ENCODE measurements at regions not wholly inside any gene's neighbourhood (a gene's known extent, or its start where the extent isn't known, plus 50 kb on each side); places are given as distances from the start of the nearest gene placed in this dataset.
"Not testable (repeated sequence)": the region's sequence is repeated elsewhere in the genome, so short reads cannot be mapped to it uniquely, and the experiment has no call there.

- H3K9me3 ChIP-seq (ENCODE audit: control insufficient read depth in 2 of 2, low read length in 2 of 2): no peaks in the 10 kb centered on the region
- H3K27me3 ChIP-seq (ENCODE audit: control insufficient read depth in 1 of 2, insufficient read depth in 2 of 2, low read length in 2 of 2): no peaks in the 10 kb centered on the region
- no peak overlapping the region for H3K27ac ChIP-seq (ENCODE audit: low read length)
- no peaks in the 10 kb centered on the region for H3K4me1 ChIP-seq (ENCODE audit: control insufficient read depth, insufficient read depth, low read length)
- no peak overlapping the region for H3K9ac ChIP-seq (ENCODE audit: low read length in 2 of 2)
- no peak overlapping the region for H3K4me3 ChIP-seq (ENCODE audit: low read length in 2 of 2)
- H3K36me3 ChIP-seq (ENCODE audit: control insufficient read depth in 2 of 2, insufficient read depth in 2 of 2, low read length in 2 of 2): no peaks in the 10 kb centered on the region
These were observed 317.8 kb downstream of the SH2D4B start for GRCh38 chr10:80855348-80855971.

GRCh38 chr10:80856186-80856585 is 318.5 kb downstream of the SH2D4B start:
- no peaks in the 10 kb centered on the region for H3K4me1 ChIP-seq (ENCODE audit: control insufficient read depth, insufficient read depth, low read length)
- no peak overlapping the region for H3K27ac ChIP-seq (ENCODE audit: low read length)
- H3K27me3 ChIP-seq (ENCODE audit: control insufficient read depth in 1 of 2, insufficient read depth in 2 of 2, low read length in 2 of 2): no peaks in the 10 kb centered on the region
- H3K4me3 ChIP-seq (ENCODE audit: low read length in 2 of 2): no peak overlapping the region
- H3K9me3 ChIP-seq (ENCODE audit: control insufficient read depth in 2 of 2, low read length in 2 of 2): no peaks in the 10 kb centered on the region
- no peaks in the 10 kb centered on the region for H3K36me3 ChIP-seq (ENCODE audit: control insufficient read depth in 2 of 2, insufficient read depth in 2 of 2, low read length in 2 of 2)
- no peak overlapping the region for H3K9ac ChIP-seq (ENCODE audit: low read length in 2 of 2)

- not testable (repeated sequence) for H3K9me3 ChIP-seq (ENCODE audit: control insufficient read depth in 2 of 2, low read length in 2 of 2); H3K27me3 ChIP-seq (ENCODE audit: control insufficient read depth in 1 of 2, insufficient read depth in 2 of 2, low read length in 2 of 2); H3K9ac ChIP-seq (ENCODE audit: low read length in 2 of 2); H3K4me3 ChIP-seq (ENCODE audit: low read length in 2 of 2); H3K4me1 ChIP-seq (ENCODE audit: control insufficient read depth, insufficient read depth, low read length); H3K36me3 ChIP-seq (ENCODE audit: control insufficient read depth in 2 of 2, insufficient read depth in 2 of 2, low read length in 2 of 2); H3K27ac ChIP-seq (ENCODE audit: low read length)
These were observed 321.6 kb downstream of the SH2D4B start for GRCh38 chr10:80859279-80859678.

GRCh38 chr10:80860719-80861118 is 323.0 kb downstream of the SH2D4B start:
- H3K9ac ChIP-seq (ENCODE audit: low read length in 2 of 2): no peak overlapping the region
- no peaks in the 10 kb centered on the region for H3K27me3 ChIP-seq (ENCODE audit: control insufficient read depth in 1 of 2, insufficient read depth in 2 of 2, low read length in 2 of 2)
- no peak overlapping the region for H3K27ac ChIP-seq (ENCODE audit: low read length)
- H3K9me3 ChIP-seq (ENCODE audit: control insufficient read depth in 2 of 2, low read length in 2 of 2): no peaks in the 10 kb centered on the region
- no peaks in the 10 kb centered on the region for H3K36me3 ChIP-seq (ENCODE audit: control insufficient read depth in 2 of 2, insufficient read depth in 2 of 2, low read length in 2 of 2)
- no peaks in the 10 kb centered on the region for H3K4me1 ChIP-seq (ENCODE audit: control insufficient read depth, insufficient read depth, low read length)
- no peak overlapping the region for H3K4me3 ChIP-seq (ENCODE audit: low read length in 2 of 2)

GRCh38 chr10:80861882-80862281 is 324.2 kb downstream of the SH2D4B start:
- Histone ChIP-seq H3K27ac (ENCODE audit: low read length) (no peak overlapping the region), H3K36me3 (ENCODE audit: control insufficient read depth in 2 of 2, insufficient read depth in 2 of 2, low read length in 2 of 2) (no peaks in the 10 kb centered on the region), H3K27me3 (ENCODE audit: control insufficient read depth in 1 of 2, insufficient read depth in 2 of 2, low read length in 2 of 2) (no peaks in the 10 kb centered on the region), H3K4me3 (ENCODE audit: low read length in 2 of 2) (no peak overlapping the region), H3K4me1 (ENCODE audit: control insufficient read depth, insufficient read depth, low read length) (no peaks in the 10 kb centered on the region), H3K9ac (ENCODE audit: low read length in 2 of 2) (no peak overlapping the region), H3K9me3 (ENCODE audit: control insufficient read depth in 2 of 2, low read length in 2 of 2) (no peaks in the 10 kb centered on the region)

- no peak overlapping the region for H3K9ac ChIP-seq (ENCODE audit: low read length in 2 of 2)
These were observed 332.6 kb downstream of the SH2D4B start for GRCh38 chr10:80870282-80870681.

GRCh38 chr10:80871083-80871482 is 333.4 kb downstream of the SH2D4B start:
- Histone ChIP-seq H3K9me3 (ENCODE audit: control insufficient read depth in 2 of 2, low read length in 2 of 2) (no peaks in the 10 kb centered on the region), H3K36me3 (ENCODE audit: control insufficient read depth in 2 of 2, insufficient read depth in 2 of 2, low read length in 2 of 2) (no peaks in the 10 kb centered on the region), H3K4me3 (ENCODE audit: low read length in 2 of 2) (no peak overlapping the region), H3K4me1 (ENCODE audit: control insufficient read depth, insufficient read depth, low read length) (no peaks in the 10 kb centered on the region), H3K27ac (ENCODE audit: low read length) (no peak overlapping the region), H3K27me3 (ENCODE audit: control insufficient read depth in 1 of 2, insufficient read depth in 2 of 2, low read length in 2 of 2) (no peaks in the 10 kb centered on the region), H3K9ac (ENCODE audit: low read length in 2 of 2) (no peak overlapping the region)

More at GRCh38 chr10:80870282-80870681, 332.6 kb downstream of the SH2D4B start:
- no peaks in the 10 kb centered on the region for H3K36me3 ChIP-seq (ENCODE audit: control insufficient read depth in 2 of 2, insufficient read depth in 2 of 2, low read length in 2 of 2)
- H3K27ac ChIP-seq (ENCODE audit: low read length): no peak overlapping the region
- no peaks in the 10 kb centered on the region for H3K4me1 ChIP-seq (ENCODE audit: control insufficient read depth, insufficient read depth, low read length)
- no peak overlapping the region for H3K4me3 ChIP-seq (ENCODE audit: low read length in 2 of 2)
- H3K9me3 ChIP-seq (ENCODE audit: control insufficient read depth in 2 of 2, low read length in 2 of 2): no peaks in the 10 kb centered on the region
- no peaks in the 10 kb centered on the region for H3K27me3 ChIP-seq (ENCODE audit: control insufficient read depth in 1 of 2, insufficient read depth in 2 of 2, low read length in 2 of 2)

GRCh38 chr10:80878330-80878729 is 340.6 kb downstream of the SH2D4B start:
- no peak overlapping the region for H3K27ac ChIP-seq (ENCODE audit: low read length)
- no peak overlapping the region for H3K4me3 ChIP-seq (ENCODE audit: low read length in 2 of 2)
- no peaks in the 10 kb centered on the region for H3K4me1 ChIP-seq (ENCODE audit: control insufficient read depth, insufficient read depth, low read length)
- no peaks in the 10 kb centered on the region for H3K27me3 ChIP-seq (ENCODE audit: control insufficient read depth in 1 of 2, insufficient read depth in 2 of 2, low read length in 2 of 2)
- H3K9ac ChIP-seq (ENCODE audit: low read length in 2 of 2): no peak overlapping the region
- H3K9me3 ChIP-seq (ENCODE audit: control insufficient read depth in 2 of 2, low read length in 2 of 2): no peaks in the 10 kb centered on the region
- no peaks in the 10 kb centered on the region for H3K36me3 ChIP-seq (ENCODE audit: control insufficient read depth in 2 of 2, insufficient read depth in 2 of 2, low read length in 2 of 2)

- H3K27ac ChIP-seq (ENCODE audit: low read length): no peak overlapping the region
- no peaks in the 10 kb centered on the region for H3K4me1 ChIP-seq (ENCODE audit: control insufficient read depth, insufficient read depth, low read length)
- no peak overlapping the region for H3K4me3 ChIP-seq (ENCODE audit: low read length in 2 of 2)
- H3K36me3 ChIP-seq (ENCODE audit: control insufficient read depth in 2 of 2, insufficient read depth in 2 of 2, low read length in 2 of 2): no peaks in the 10 kb centered on the region
- no peak overlapping the region for H3K9ac ChIP-seq (ENCODE audit: low read length in 2 of 2)
- no peaks in the 10 kb centered on the region for H3K9me3 ChIP-seq (ENCODE audit: control insufficient read depth in 2 of 2, low read length in 2 of 2)
- H3K27me3 ChIP-seq (ENCODE audit: control insufficient read depth in 1 of 2, insufficient read depth in 2 of 2, low read length in 2 of 2): peaks cover 0 to 2% of the 10 kb centered on the region in 2 donors
These were observed 352.4 kb downstream of the SH2D4B start for GRCh38 chr10:80890146-80890545.

- H3K9me3 ChIP-seq (ENCODE audit: control insufficient read depth in 2 of 2, low read length in 2 of 2): no peaks in the 10 kb centered on the region
- no peaks in the 10 kb centered on the region for H3K4me1 ChIP-seq (ENCODE audit: control insufficient read depth, insufficient read depth, low read length)
- H3K27me3 ChIP-seq (ENCODE audit: control insufficient read depth in 1 of 2, insufficient read depth in 2 of 2, low read length in 2 of 2): peaks cover 3% of the 10 kb centered on the region in 2 donors
- H3K4me3 ChIP-seq (ENCODE audit: low read length in 2 of 2): no peak overlapping the region
- no peak overlapping the region for H3K27ac ChIP-seq (ENCODE audit: low read length)
- H3K36me3 ChIP-seq (ENCODE audit: control insufficient read depth in 2 of 2, insufficient read depth in 2 of 2, low read length in 2 of 2): no peaks in the 10 kb centered on the region
- no peak overlapping the region for H3K9ac ChIP-seq (ENCODE audit: low read length in 2 of 2)
These were observed 355.6 kb downstream of the SH2D4B start for GRCh38 chr10:80893256-80893655.

GRCh38 chr10:80894311-80894791 is 356.6 kb downstream of the SH2D4B start:
- H3K9me3 ChIP-seq (ENCODE audit: control insufficient read depth in 2 of 2, low read length in 2 of 2): no peaks in the 10 kb centered on the region
- no peaks in the 10 kb centered on the region for H3K4me1 ChIP-seq (ENCODE audit: control insufficient read depth, insufficient read depth, low read length)
- H3K27me3 ChIP-seq (ENCODE audit: control insufficient read depth in 1 of 2, insufficient read depth in 2 of 2, low read length in 2 of 2): peaks cover 3% of the 10 kb centered on the region in 2 donors
- no peak overlapping the region for H3K9ac ChIP-seq (ENCODE audit: low read length in 2 of 2)
- H3K4me3 ChIP-seq (ENCODE audit: low read length in 2 of 2): no peak overlapping the region
- H3K36me3 ChIP-seq (ENCODE audit: control insufficient read depth in 2 of 2, insufficient read depth in 2 of 2, low read length in 2 of 2): no peaks in the 10 kb centered on the region
- no peak overlapping the region for H3K27ac ChIP-seq (ENCODE audit: low read length)

Data from stomach smooth muscle (tissue), 2 donors.